Thyroid gland (tissue), 4 donors: ENCODE measurements at regions not wholly inside any gene's neighbourhood (a gene's known extent, or its start where the extent isn't known, plus 50 kb on each side); places are given as distances from the start of the nearest gene placed in this dataset.

ENCODE experiments used
- DNase-seq, 2 donors: peaks; one replicate each; pipeline ENCODE4 v3.0.0-alpha.2; 2019
- H3K27ac ChIP-seq, 3 donors: fragments of 200-600 bp; sonication (generic); 1 replicate in 2 of 3; 2 replicates in 1 of 3; pipeline ENCODE4 v1.5.1; 2016 to 2019; ENCODE audit warnings: mild to moderate bottlenecking in 1 of 3, moderate library complexity in 1 of 3
- H3K27me3 ChIP-seq: fragments of 200-600 bp; sonication (generic); one replicate; pipeline ENCODE4 v1.5.1; 2019
- H3K36me3 ChIP-seq, 2 donors: fragments of 200-600 bp; sonication (generic); one replicate each; pipeline ENCODE4 v1.5.1; 2016 to 2019
- H3K4me1 ChIP-seq, 2 donors: fragments of 200-600 bp; sonication (generic); one replicate each; pipeline ENCODE4 v1.5.1; 2017 to 2019
- H3K4me3 ChIP-seq, 3 donors: fragments of 200-600 bp; sonication (generic); replicated peaks in 1 of 3; 1 replicate in 2 of 3; 2 replicates in 1 of 3; pipeline ENCODE4 v1.5.1; 2016; ENCODE audit warnings: mild to moderate bottlenecking in 1 of 3
- H3K9me3 ChIP-seq: fragments of 200-600 bp; sonication (generic); one replicate; pipeline ENCODE4 v1.5.1; 2017
- POLR2A ChIP-seq, 2 donors: fragments of 450-650 bp; IDR thresholded peaks; one replicate each; pipeline ENCODE4 v1.6.1; 2017; ENCODE audit warnings: antibody characterized with exemption in 2 of 2, mild to moderate bottlenecking in 2 of 2, moderate library complexity in 1 of 2
- WGBS, 2 donors: methylation state at CpG; one replicate each; pipeline ENCODE4 v1.1.5; 2017; 5-methylcytosine and 5-hydroxymethylcytosine counted together
- intact Hi-C: fragments of 100-400 bp; cut with DNase I; formaldehyde crosslinking; loops from one replicate; pipeline ENCODE4 v1.15.1; 2023
- TF ChIP-seq, protein P1 (sequence below), 6 experiments: fragments of 200-600 bp in 3 of 6; fragments of 450-650 bp in 3 of 6; sonication (generic) in 3 of 6; IDR thresholded peaks; one replicate each; pipeline ENCODE4 v1.5.1; 2016 to 2019; ENCODE audit warnings: antibody characterized with exemption in 6 of 6, mild to moderate bottlenecking in 2 of 6, inconsistent platforms in 1 of 6, moderate library complexity in 1 of 6

DNA sequence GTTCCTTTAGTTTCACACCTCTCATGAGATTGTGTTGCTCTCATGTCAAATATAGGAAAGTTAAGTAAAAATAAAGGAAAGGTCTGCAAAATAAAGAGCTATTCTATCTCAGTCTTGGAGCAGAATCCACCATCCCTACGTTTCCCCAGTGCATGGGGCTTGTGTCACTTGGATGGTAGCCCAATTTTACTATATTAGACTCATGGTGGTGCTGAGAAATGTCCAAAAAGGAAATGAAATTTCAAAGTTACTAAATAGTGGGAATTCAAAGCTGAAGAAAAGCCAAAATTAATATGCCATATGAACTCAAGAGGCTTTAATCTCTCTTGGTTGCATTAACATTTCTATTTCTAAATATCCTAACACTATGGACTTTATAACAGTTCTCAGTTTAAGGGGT lies 1283.3 kb upstream of the GJE1 start:
- no peak overlapping the region for H3K27ac ChIP-seq
- no peak for TF ChIP-seq POLR2A (IDR thresholded peaks at IDR 0.05)
- TF ChIP-seq, protein P1, sequence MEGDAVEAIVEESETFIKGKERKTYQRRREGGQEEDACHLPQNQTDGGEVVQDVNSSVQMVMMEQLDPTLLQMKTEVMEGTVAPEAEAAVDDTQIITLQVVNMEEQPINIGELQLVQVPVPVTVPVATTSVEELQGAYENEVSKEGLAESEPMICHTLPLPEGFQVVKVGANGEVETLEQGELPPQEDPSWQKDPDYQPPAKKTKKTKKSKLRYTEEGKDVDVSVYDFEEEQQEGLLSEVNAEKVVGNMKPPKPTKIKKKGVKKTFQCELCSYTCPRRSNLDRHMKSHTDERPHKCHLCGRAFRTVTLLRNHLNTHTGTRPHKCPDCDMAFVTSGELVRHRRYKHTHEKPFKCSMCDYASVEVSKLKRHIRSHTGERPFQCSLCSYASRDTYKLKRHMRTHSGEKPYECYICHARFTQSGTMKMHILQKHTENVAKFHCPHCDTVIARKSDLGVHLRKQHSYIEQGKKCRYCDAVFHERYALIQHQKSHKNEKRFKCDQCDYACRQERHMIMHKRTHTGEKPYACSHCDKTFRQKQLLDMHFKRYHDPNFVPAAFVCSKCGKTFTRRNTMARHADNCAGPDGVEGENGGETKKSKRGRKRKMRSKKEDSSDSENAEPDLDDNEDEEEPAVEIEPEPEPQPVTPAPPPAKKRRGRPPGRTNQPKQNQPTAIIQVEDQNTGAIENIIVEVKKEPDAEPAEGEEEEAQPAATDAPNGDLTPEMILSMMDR (IDR thresholded peaks at IDR 0.05) = no peak
- intact Hi-C loops = no loop called here
- no peak overlapping the region for H3K4me3 ChIP-seq
- H3K27me3 ChIP-seq = no peaks in the 10 kb centered on the region
- H3K9me3 ChIP-seq = no peaks in the 10 kb centered on the region
- WGBS, 2 donors = 55 to 56% methylated on average over 1 of the region's 1 CpG
- no peak for DNase-seq
- H3K4me1 ChIP-seq = no peaks in the 10 kb centered on the region
- H3K36me3 ChIP-seq = no peaks in the 10 kb centered on the region

DNA sequence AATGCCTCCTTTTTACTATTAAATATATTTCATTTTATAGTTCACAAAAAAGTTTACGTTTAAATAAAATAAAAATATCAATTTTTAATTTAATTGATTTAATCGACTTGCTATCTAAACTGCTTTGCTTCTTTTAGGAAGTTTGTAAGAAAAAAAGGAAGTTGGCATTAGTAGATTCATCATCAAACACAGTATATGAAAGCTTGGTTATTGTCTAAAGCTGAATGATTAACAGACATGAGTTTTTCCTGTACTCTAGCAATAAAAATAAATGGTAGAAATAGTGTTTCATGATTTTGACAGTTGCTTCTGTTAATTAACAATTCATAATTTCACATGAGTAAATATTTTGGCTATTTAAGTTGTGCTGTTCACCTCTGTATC lies 1285.5 kb upstream of the GJE1 start:
- TF ChIP-seq, protein P1 (IDR thresholded peaks at IDR 0.05) = no peak
- TF ChIP-seq POLR2A (IDR thresholded peaks at IDR 0.05) = no peak
- H3K36me3 ChIP-seq = no peaks in the 10 kb centered on the region
- no peaks in the 10 kb centered on the region for H3K27me3 ChIP-seq
- H3K27ac ChIP-seq = no peak overlapping the region
- DNase-seq = no peak
- WGBS, 2 donors = 86 to 91% methylated on average over 2 of the region's 2 CpGs
- no peaks in the 10 kb centered on the region for H3K9me3 ChIP-seq
- H3K4me3 ChIP-seq = no peak overlapping the region
- intact Hi-C loops = no loop called here
- no peaks in the 10 kb centered on the region for H3K4me1 ChIP-seq

DNA sequence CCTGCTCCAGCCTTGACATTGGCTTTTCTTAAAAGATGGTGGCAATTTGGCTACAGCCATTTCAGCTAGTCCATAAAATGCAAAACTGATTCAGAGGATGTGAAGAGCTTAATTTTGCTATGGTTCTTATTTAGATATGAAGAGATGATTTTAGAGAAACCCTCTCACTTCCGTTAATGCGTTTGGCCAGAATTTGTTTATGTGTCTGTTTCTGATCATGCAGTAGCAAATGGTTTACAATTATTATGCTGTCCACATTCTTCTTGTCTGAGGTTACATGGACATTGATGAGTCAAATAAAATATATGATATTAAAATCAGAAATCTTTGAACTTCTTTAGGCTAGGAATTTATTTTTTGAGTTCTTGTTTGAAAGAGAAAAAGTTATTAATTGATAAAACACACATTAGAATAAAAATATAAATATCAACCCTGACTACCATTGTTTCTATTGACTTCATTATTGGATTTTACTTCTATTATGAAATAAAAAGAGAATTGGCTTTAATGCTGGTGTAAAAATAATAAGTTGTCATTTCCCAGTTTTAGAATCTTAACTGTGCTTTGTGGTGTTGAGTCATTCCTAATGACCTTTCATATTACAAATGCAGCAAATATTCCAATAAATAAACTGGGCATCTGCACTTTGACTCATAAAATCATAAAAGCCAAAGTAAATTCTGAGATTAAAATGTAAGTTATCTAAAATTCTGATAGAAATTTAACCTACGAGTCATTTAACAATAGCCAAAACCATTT lies 1286.0 kb upstream of the GJE1 start:
- no peak overlapping the region for H3K27ac ChIP-seq
- H3K4me3 ChIP-seq = no peak overlapping the region
- TF ChIP-seq, protein P1 (IDR thresholded peaks at IDR 0.05) = no peak
- H3K9me3 ChIP-seq = no peaks in the 10 kb centered on the region
- no peaks in the 10 kb centered on the region for H3K27me3 ChIP-seq
- no peaks in the 10 kb centered on the region for H3K4me1 ChIP-seq
- intact Hi-C loops = no loop called here
- 84 to 91% methylated on average over 3 of the region's 3 CpGs for WGBS, 2 donors
- no peaks in the 10 kb centered on the region for H3K36me3 ChIP-seq
- DNase-seq = no peak

DNA sequence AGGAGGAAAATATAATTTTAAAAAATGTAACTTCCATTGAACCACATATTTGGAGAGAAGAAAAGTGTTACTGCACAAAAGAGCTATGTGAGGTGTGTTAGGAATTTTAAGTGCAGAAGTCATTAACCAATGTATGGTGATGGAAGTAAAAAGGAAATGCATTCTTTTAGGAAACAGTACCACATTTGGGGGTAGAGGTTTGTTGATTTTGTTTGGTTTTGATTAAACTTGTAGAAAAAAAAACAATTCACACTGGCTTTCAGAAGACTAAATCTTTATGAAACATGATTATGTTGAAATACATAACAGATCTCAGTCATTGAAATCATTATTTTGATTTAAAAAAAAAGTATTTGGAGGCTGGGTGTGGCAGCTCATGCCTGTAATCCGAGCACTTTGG lies 1287.0 kb upstream of the GJE1 start:
- H3K4me1 ChIP-seq = no peaks in the 10 kb centered on the region
- 81 to 89% methylated on average over 1 of the region's 1 CpG for WGBS, 2 donors
- no peaks in the 10 kb centered on the region for H3K27me3 ChIP-seq
- H3K9me3 ChIP-seq = no peaks in the 10 kb centered on the region
- intact Hi-C loops = no loop called here
- H3K27ac ChIP-seq = no peak overlapping the region
- DNase-seq = no peak
- no peak overlapping the region for H3K4me3 ChIP-seq
- H3K36me3 ChIP-seq = no peaks in the 10 kb centered on the region
- no peak for TF ChIP-seq POLR2A (IDR thresholded peaks at IDR 0.05)
- TF ChIP-seq, protein P1 (IDR thresholded peaks at IDR 0.05) = no peak

- TF ChIP-seq, protein P1 (IDR thresholded peaks at IDR 0.05) = no peak
- no peak for TF ChIP-seq POLR2A (IDR thresholded peaks at IDR 0.05)
These were observed 1288.6 kb upstream of the GJE1 start for GRCh38 chr6:140844167-140844566.

More at GRCh38 chr6:140844167-140844566, 1288.6 kb upstream of the GJE1 start:
- Histone ChIP-seq H3K36me3 (no peaks in the 10 kb centered on the region), H3K9me3 (no peaks in the 10 kb centered on the region), H3K4me3 (no peak overlapping the region), H3K27me3 (no peaks in the 10 kb centered on the region), H3K4me1 (no peaks in the 10 kb centered on the region), H3K27ac (no peak overlapping the region)
- 63 to 86% methylated on average over 3 of the region's 3 CpGs for WGBS, 2 donors
- intact Hi-C loops = no loop called here
- DNase-seq = no peak
